Heart right ventricle (tissue), 16 donors: ENCODE measurements at regions not wholly inside any gene's neighbourhood (a gene's known extent, or its start where the extent isn't known, plus 50 kb on each side); places are given as distances from the start of the nearest gene placed in this dataset.

Experiments
- ATAC-seq, 8 donors: fragments of 200-7000 bp; cut with Tn5 transposase; one replicate each; pipeline ENCODE4 v1.9.1; 2020; ENCODE audit warnings: mild to moderate bottlenecking in 8 of 8, moderate library complexity in 8 of 8, moderate number of reproducible peaks in 1 of 8
- DNase-seq, 2 donors: peaks; one replicate each; pipeline ENCODE4 v3.0.0-alpha.2; 2020
- H3K27ac ChIP-seq, 10 donors: fragments of 200-600 bp; sonication (generic) in 2 of 10; one replicate each; pipeline versions ENCODE4 v1.5.0 to v1.8.0; 2020 to 2022; ENCODE audit warnings: mild to moderate bottlenecking in 3 of 10
- H3K27me3 ChIP-seq, 7 donors: fragments of 200-600 bp; one replicate each; pipeline ENCODE4 v1.8.0; 2021 to 2022; ENCODE audit warnings: mild to moderate bottlenecking in 2 of 7
- H3K36me3 ChIP-seq, 9 donors: fragments of 200-600 bp; sonication (generic) in 1 of 9; one replicate each; pipeline versions ENCODE4 v1.5.0 to v1.8.0; 2020 to 2022; ENCODE audit warnings: mild to moderate bottlenecking in 2 of 9
- H3K4me1 ChIP-seq, 9 donors: fragments of 200-600 bp; sonication (generic) in 1 of 9; one replicate each; pipeline versions ENCODE4 v1.5.0 to v1.8.0; 2020 to 2022; ENCODE audit warnings: mild to moderate bottlenecking in 4 of 9
- H3K4me3 ChIP-seq, 10 donors: fragments of 200-600 bp; sonication (generic) in 2 of 10; one replicate each; pipeline versions ENCODE4 v1.5.0 to v1.8.0; 2020 to 2022; ENCODE audit warnings: mild to moderate bottlenecking in 7 of 10, moderate library complexity in 2 of 10
- H3K9me3 ChIP-seq, 11 donors: fragments of 200-600 bp in 10 of 11; sonication (generic) in 2 of 11; one replicate each; pipeline versions ENCODE4 v1.5.0 to v1.8.0; 2013 to 2022; ENCODE audit warnings: mild to moderate bottlenecking in 2 of 11, control low read depth in 1 of 11, moderate library complexity in 1 of 11
- CTCF ChIP-seq, 9 donors: fragments of 200-600 bp; sonication (generic) in 2 of 9; IDR thresholded peaks; one replicate each; pipeline versions ENCODE4 v1.5.0 to v1.8.0; 2021 to 2022; ENCODE audit warnings: antibody characterized with exemption in 9 of 9, mild to moderate bottlenecking in 5 of 9, moderate library complexity in 1 of 9
- WGBS, 2 donors: extraction: QIAGEN DNeasy Blood & Tissue Kit; methylation state at CpG; one replicate each; pipeline ENCODE4 v1.1.7; 2013; ENCODE audit warnings: inconsistent platforms in 1 of 2; 5-methylcytosine and 5-hydroxymethylcytosine counted together
- intact Hi-C, 10 donors: fragments of 100-400 bp; cut with DNase I; formaldehyde crosslinking; loops; one replicate each; pipeline versions ENCODE4 v1.11.1 to v1.14.2; 2022
- donor health status: Arrhythmogenic right ventricular cardiomyopathy.
- donor health status: ischemic (EF 13 %, LVEDD 7.1; RV severe dilation, severe dysfunction).
- donor health status: healthy with polysubstance abuse.
- donor health status: DM: no; HTN: yes; CAD: no.
- donor health status: DM: no; HTN: no; CAD: no.
- donor health status: ischemic (EF 25% LVEDD 6.9; RV normal size, moderate dysfunction).
- donor health status: ischemic (EF 25% LVEDD 5.7; RV mildly dilated, moderate dysfunction).
- donor health status: healthy.
- donor health status: DM: yes; HTN: yes; CAD: no.
- donor health status: Ischemic cardiomyopathy.
- donor health status: ischemic (EF 35%, LVEDD 5.7; RV mildly dilated, moderate dysfunction).
- donor health status: nonischemic (EF 11% LVEDD 7.7; RV severe dilation, severe dysfunction).
- donor health status: DM: yes; HTN: yes; CAD: no.
- donor health status: PGD.
- donor health status: ischemic (EF 29% LVEDD 5.4; RV normal size, mild dysfunction).
- donor health status: nonischemic (EF 23%, LVEDD 6.1; RV moderate dilation, normal function).

GRCh38 chr6:165875946-165876345 is 212.9 kb upstream of the PDE10A start:
- intact Hi-C loops = no loop called here
- TF ChIP-seq CTCF (IDR thresholded peaks at IDR 0.05) = no peak

GRCh38 chr6:165873976-165874375 is 210.9 kb upstream of the PDE10A start:
- Histone ChIP-seq H3K9me3 (peaks cover 0 to 25% (median 15%) of the 10 kb centered on the region in 11 donors), H3K4me1 (peaks cover 0 to 21% (median 9%) of the 10 kb centered on the region in 9 donors), H3K36me3 (no peaks in the 10 kb centered on the region), H3K27ac (no peak overlapping the region), H3K4me3 (no peak overlapping the region), H3K27me3 (peaks cover 0 to 32% (median 4%) of the 10 kb centered on the region in 7 donors)
- TF ChIP-seq CTCF (IDR thresholded peaks at IDR 0.05) = no peak
- ATAC-seq (no peak), DNase-seq (no peak)
- intact Hi-C loops = no loop called here
- WGBS, 2 donors = 79 to 84% methylated on average over 2 of the region's 2 CpGs

More at GRCh38 chr6:165875946-165876345, 212.9 kb upstream of the PDE10A start:
- H3K4me3 ChIP-seq = no peak overlapping the region
- H3K9me3 ChIP-seq = peaks cover 0 to 12% (median 0%) of the 10 kb centered on the region in 11 donors
- peaks cover 0 to 32% (median 5%) of the 10 kb centered on the region in 7 donors for H3K27me3 ChIP-seq
- no peaks in the 10 kb centered on the region for H3K36me3 ChIP-seq
- peaks cover 0 to 21% (median 9%) of the 10 kb centered on the region in 9 donors for H3K4me1 ChIP-seq
- ATAC-seq (no peak), DNase-seq (no peak)
- H3K27ac ChIP-seq = peak overlapping the region in 2 of 10 donors; percentile 54 to 71
- 79% methylated on average over 1 of the region's 1 CpG for WGBS, 2 donors

DNA sequence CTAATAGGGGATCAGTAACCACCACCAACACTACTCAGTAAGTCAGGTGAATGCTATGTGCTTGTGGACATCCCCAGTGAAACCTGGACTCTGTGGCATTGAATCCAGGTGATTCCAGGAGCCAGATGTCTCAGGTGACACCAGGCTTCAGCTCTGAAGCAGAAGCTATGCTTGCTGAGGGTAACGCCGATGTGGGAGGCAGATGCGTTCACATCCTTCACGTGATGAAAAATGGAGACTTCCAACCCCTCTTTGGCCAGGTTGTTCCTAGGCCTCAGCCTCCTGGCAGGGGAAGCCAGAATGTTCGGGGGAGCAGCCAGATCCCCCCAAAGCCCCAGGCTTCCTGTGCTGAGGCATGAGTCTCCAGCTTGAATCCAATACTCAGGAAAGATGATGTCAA is 209.8 kb upstream of the PDE10A start:
- H3K27ac ChIP-seq = peak overlapping the region in 1 of 10 donors; percentile 32
- H3K9me3 ChIP-seq = peaks cover 0 to 31% (median 15%) of the 10 kb centered on the region in 11 donors
- peaks cover 0 to 20% (median 9%) of the 10 kb centered on the region in 9 donors for H3K4me1 ChIP-seq
- no peak overlapping the region for H3K4me3 ChIP-seq
- WGBS, 2 donors = 72 to 81% methylated on average over 5 of the region's 5 CpGs
- DNase-seq = no peak
- no peak for TF ChIP-seq CTCF (IDR thresholded peaks at IDR 0.05)
- no peak for ATAC-seq
- H3K27me3 ChIP-seq = peaks cover 0 to 25% (median 0%) of the 10 kb centered on the region in 7 donors
- H3K36me3 ChIP-seq = no peaks in the 10 kb centered on the region
- intact Hi-C loops = no loop called here

DNA sequence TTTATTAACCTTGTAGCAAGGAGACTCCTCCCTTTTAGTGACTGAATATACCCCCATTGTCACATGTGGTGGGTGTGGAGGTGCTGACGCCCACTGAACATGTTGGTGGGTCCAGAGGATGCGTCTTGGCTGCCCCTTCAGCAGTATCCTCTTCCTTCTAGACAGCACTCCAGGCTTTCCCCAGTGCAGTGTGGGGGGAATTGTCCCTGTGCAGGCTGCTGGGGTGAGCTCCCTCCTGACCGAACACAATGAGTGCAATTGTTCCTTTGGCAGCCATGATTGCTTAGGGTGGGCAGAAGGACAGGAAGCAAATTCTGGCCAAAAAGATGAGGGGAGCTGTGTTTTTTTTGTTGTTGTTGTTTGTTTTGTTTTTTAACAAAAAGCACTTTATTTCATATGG is 209.3 kb upstream of the PDE10A start:
- no peak for TF ChIP-seq CTCF (IDR thresholded peaks at IDR 0.05)
- H3K27ac ChIP-seq = no peak overlapping the region
- DNase-seq = no peak
- peaks cover 0 to 25% (median 0%) of the 10 kb centered on the region in 7 donors for H3K27me3 ChIP-seq
- intact Hi-C loops = no loop called here
- 55 to 68% methylated on average over 3 of the region's 3 CpGs for WGBS, 2 donors
- peaks cover 0 to 36% (median 15%) of the 10 kb centered on the region in 11 donors for H3K9me3 ChIP-seq
- peaks cover 0 to 15% (median 6%) of the 10 kb centered on the region in 9 donors for H3K4me1 ChIP-seq
- no peak for ATAC-seq
- no peaks in the 10 kb centered on the region for H3K36me3 ChIP-seq
- no peak overlapping the region for H3K4me3 ChIP-seq
